Liver (tissue), 8 donors: ENCODE measurements at regions not wholly inside any gene's neighbourhood (a gene's known extent, or its start where the extent isn't known, plus 50 kb on each side); places are given as distances from the start of the nearest gene placed in this dataset.

ENCODE experiments used
- DNase-seq: peaks from one replicate; pipeline ENCODE4 v3.0.0-alpha.2; 2017; ENCODE audit warnings: low spot score
- H3K27ac ChIP-seq, 2 donors: one replicate each; pipeline ENCODE4 v1.7.0; 2013; ENCODE audit warnings: inconsistent platforms in 2 of 2, low read length in 2 of 2, control low read depth in 1 of 2, low read depth in 1 of 2, mild to moderate bottlenecking in 1 of 2
- H3K27me3 ChIP-seq, 4 donors: one replicate each; pipeline versions ENCODE4 v1.6.1 to v1.7.0; 2013; ENCODE audit warnings: low read length in 3 of 4, inconsistent platforms in 1 of 4, mild to moderate bottlenecking in 1 of 4, moderate library complexity in 1 of 4; ENCODE audit not compliant: control insufficient read depth in 4 of 4, insufficient read depth in 4 of 4
- H3K36me3 ChIP-seq, 4 donors: one replicate each; pipeline versions ENCODE4 v1.6.1 to v1.7.0; 2013; ENCODE audit warnings: low read length in 3 of 4, mild to moderate bottlenecking in 3 of 4, low read depth in 1 of 4, moderate library complexity in 1 of 4; ENCODE audit not compliant: control insufficient read depth in 4 of 4, insufficient read depth in 3 of 4
- H3K4me1 ChIP-seq, 4 donors: one replicate each; pipeline versions ENCODE4 v1.6.1 to v1.7.0; 2013; ENCODE audit warnings: low read length in 3 of 4, mild to moderate bottlenecking in 3 of 4, moderate library complexity in 1 of 4; ENCODE audit not compliant: control insufficient read depth in 4 of 4, insufficient read depth in 4 of 4
- H3K4me3 ChIP-seq, 3 donors: one replicate each; pipeline versions ENCODE4 v1.6.1 to v1.7.0; 2013; ENCODE audit warnings: low read length in 3 of 3, control low read depth in 1 of 3, low read depth in 1 of 3, mild to moderate bottlenecking in 1 of 3
- H3K9ac ChIP-seq, 2 donors: one replicate each; pipeline ENCODE4 v1.7.0; 2013; ENCODE audit warnings: low read length in 2 of 2, mild to moderate bottlenecking in 2 of 2, moderate library complexity in 2 of 2, control low read depth in 1 of 2, low read depth in 1 of 2
- H3K9me3 ChIP-seq, 4 donors: one replicate each; pipeline versions ENCODE4 v1.6.1 to v1.7.0; 2013; ENCODE audit warnings: low read length in 3 of 4; ENCODE audit not compliant: control insufficient read depth in 4 of 4
- CTCF ChIP-seq: fragments of 150-350 bp; IDR thresholded peaks from 2 replicates; pipeline ENCODE4 v1.5.1; 2017; ENCODE audit warnings: improper control_type of control experiment, low read depth, low read length; ENCODE audit not compliant: missing input control
- EGR1 ChIP-seq, 2 donors: IDR thresholded peaks; 2 replicates each; pipeline ENCODE4 v1.6.1; 2016 to 2018; ENCODE audit warnings: antibody characterized with exemption in 2 of 2, low read depth in 2 of 2
- FOXA1 ChIP-seq: IDR thresholded peaks from 2 replicates; pipeline ENCODE4 v1.6.1; 2016; ENCODE audit warnings: antibody characterized with exemption
- FOXA2 ChIP-seq: IDR thresholded peaks from 2 replicates; pipeline ENCODE4 v1.6.1; 2016; ENCODE audit warnings: antibody characterized with exemption
- GABPA ChIP-seq, 2 donors: IDR thresholded peaks in 1 of 2; conservative IDR thresholded peaks in 1 of 2; 2 replicates each; pipeline ENCODE4 v1.6.1; 2016; ENCODE audit warnings: antibody characterized with exemption in 2 of 2, mild to moderate bottlenecking in 1 of 2, moderate library complexity in 1 of 2
- HNF4A ChIP-seq, 2 donors: conservative IDR thresholded peaks; 2 replicates each; pipeline ENCODE4 v1.6.1; 2016; ENCODE audit warnings: antibody characterized with exemption in 2 of 2, mild to moderate bottlenecking in 2 of 2
- HNF4G ChIP-seq: IDR thresholded peaks from 2 replicates; pipeline ENCODE4 v1.6.1; 2016; ENCODE audit warnings: antibody characterized with exemption
- JUND ChIP-seq, 2 donors: IDR thresholded peaks; 2 replicates each; pipeline ENCODE4 v1.6.1; 2016; ENCODE audit warnings: antibody characterized with exemption in 2 of 2
- NR2F2 ChIP-seq: IDR thresholded peaks from 2 replicates; pipeline ENCODE4 v1.6.1; 2016; ENCODE audit warnings: antibody characterized with exemption
- REST ChIP-seq: IDR thresholded peaks from 2 replicates; pipeline ENCODE4 v1.6.1; 2016; ENCODE audit warnings: antibody characterized with exemption, mild to moderate bottlenecking
- RXRA ChIP-seq, 2 donors: IDR thresholded peaks; 2 replicates each; pipeline ENCODE4 v1.6.1; 2017 to 2018; ENCODE audit warnings: antibody characterized with exemption in 2 of 2, mild to moderate bottlenecking in 1 of 2
- SP1 ChIP-seq: IDR thresholded peaks from 2 replicates; pipeline ENCODE4 v1.6.1; 2018; ENCODE audit warnings: antibody characterized with exemption, mild to moderate bottlenecking
- TAF1 ChIP-seq: conservative IDR thresholded peaks from 2 replicates; pipeline ENCODE4 v1.6.1; 2016; ENCODE audit warnings: antibody characterized with exemption, mild to moderate bottlenecking
- WGBS: extraction: QIAGEN DNeasy Blood & Tissue Kit; methylation state at CpG from one replicate; pipeline ENCODE4 v1.1.7; 2013; 5-methylcytosine and 5-hydroxymethylcytosine counted together
- donor health status: healthy.
- donor health status: healthy.
- donor health status: healthy.
- donor health status: healthy.
- donor health status: healthy.

GRCh38 chr3:158958873-158959272 is 157.0 kb downstream of the MFSD1 start:
- Histone ChIP-seq H3K36me3 (no peaks in the 10 kb centered on the region), H3K4me3 (no peak overlapping the region)
- WGBS = 90% methylated on average over 2 of the region's 2 CpGs

GRCh38 chr3:158961471-158961870 is 159.6 kb downstream of the MFSD1 start:
- Histone ChIP-seq H3K9me3 (peaks cover 0 to 3% (median 0%) of the 10 kb centered on the region in 4 donors), H3K9ac (no peak overlapping the region), H3K36me3 (no peaks in the 10 kb centered on the region), H3K27ac (no peak overlapping the region), H3K4me1 (no peaks in the 10 kb centered on the region), H3K27me3 (no peaks in the 10 kb centered on the region), H3K4me3 (no peak overlapping the region)
- DNase-seq = no peak
- 58% methylated on average over 4 of the region's 4 CpGs for WGBS
- TF ChIP-seq JUND (IDR thresholded peaks at IDR 0.05) (no peak), TAF1 (no peak), CTCF (no peak), FOXA1 (no peak), GABPA (IDR thresholded peaks at IDR 0.05 in 1 of 2, conservative IDR thresholded peaks at IDR 0.05 in 1 of 2) (no peak), REST (no peak), HNF4G (no peak), FOXA2 (no peak), RXRA (IDR thresholded peaks at IDR 0.05) (no peak), HNF4A (conservative IDR thresholded peaks at IDR 0.05) (no peak)

More at GRCh38 chr3:158958873-158959272, 157.0 kb downstream of the MFSD1 start:
- TF ChIP-seq JUND (IDR thresholded peaks at IDR 0.05) (no peak), RXRA (IDR thresholded peaks at IDR 0.05) (no peak), EGR1 (IDR thresholded peaks at IDR 0.05; ENCODE audit: low read depth in 2 of 2) (no peak), TAF1 (no peak), FOXA1 (no peak), HNF4G (no peak), GABPA (IDR thresholded peaks at IDR 0.05 in 1 of 2, conservative IDR thresholded peaks at IDR 0.05 in 1 of 2) (no peak), CTCF (no peak), REST (no peak), NR2F2 (no peak), SP1 (no peak)
- no peak for DNase-seq
- no peaks in the 10 kb centered on the region for H3K4me1 ChIP-seq
- peaks cover 0 to 3% (median 0%) of the 10 kb centered on the region in 4 donors for H3K9me3 ChIP-seq
- no peaks in the 10 kb centered on the region for H3K27me3 ChIP-seq
- no peak overlapping the region for H3K9ac ChIP-seq
- no peak overlapping the region for H3K27ac ChIP-seq
